Smooth muscle cell (in vitro differentiated cells): ENCODE measurements at regions not wholly inside any gene's neighbourhood (a gene's known extent, or its start where the extent isn't known, plus 50 kb on each side); places are given as distances from the start of the nearest gene placed in this dataset.

Experiments used
- DNase-seq: peaks from one replicate; lab custom pipeline; 2025; ENCODE audit not compliant: unreplicated experiment; lab: John Stamatoyannopoulos, UW
- H2AFZ ChIP-seq: fragments of 200-600 bp; sonication (generic); 2 replicates; pipeline ENCODE4 v1.6.0; 2016; ENCODE audit warnings: antibody characterized with exemption, low read depth, mild to moderate bottlenecking
- H3F3A ChIP-seq: fragments of 200-600 bp; sonication (generic); 2 replicates; pipeline ENCODE4 v1.6.0; 2017; ENCODE audit warnings: antibody characterized with exemption, low read depth
- H3K27ac ChIP-seq: fragments of 200-600 bp; sonication (generic); 2 replicates; pipeline ENCODE4 v1.5.1; 2016; ENCODE audit warnings: low read depth, mild to moderate bottlenecking
- H3K27me3 ChIP-seq: fragments of 200-600 bp; sonication (generic); 2 replicates; pipeline ENCODE4 v1.6.1; 2016; ENCODE audit warnings: low read depth, mild to moderate bottlenecking
- H3K36me3 ChIP-seq: fragments of 200-600 bp; sonication (generic); 2 replicates; pipeline ENCODE4 v1.5.1; 2016; ENCODE audit warnings: low read depth
- H3K4me1 ChIP-seq: fragments of 200-600 bp; sonication (generic); 2 replicates; pipeline ENCODE4 v1.5.1; 2016; ENCODE audit warnings: low read depth
- H3K4me2 ChIP-seq: fragments of 200-600 bp; sonication (generic); 2 replicates; pipeline ENCODE4 v1.6.0; 2016; ENCODE audit warnings: mild to moderate bottlenecking
- H3K4me3 ChIP-seq: fragments of 200-600 bp; sonication (generic); 2 replicates; pipeline ENCODE4 v1.5.1; 2016; ENCODE audit warnings: mild to moderate bottlenecking
- H3K79me2 ChIP-seq: fragments of 200-600 bp; sonication (generic); 2 replicates; pipeline ENCODE4 v1.6.0; 2016; ENCODE audit warnings: low read depth, mild to moderate bottlenecking
- H3K9ac ChIP-seq: fragments of 200-600 bp; sonication (generic); 2 replicates; pipeline ENCODE4 v1.6.0; 2016; ENCODE audit warnings: low read depth
- H3K9me3 ChIP-seq: fragments of 200-600 bp; sonication (generic); replicated peaks from 2 replicates; pipeline ENCODE4 v1.5.1; 2016; ENCODE audit warnings: low read depth
- H4K20me1 ChIP-seq: fragments of 200-600 bp; sonication (generic); 2 replicates; pipeline ENCODE4 v1.6.0; 2016; ENCODE audit warnings: low read depth
- CTCF ChIP-seq: fragments of 200-600 bp; sonication (generic); IDR thresholded peaks from 2 replicates; pipeline ENCODE4 v1.5.1; 2017; ENCODE audit warnings: borderline replicate concordance, mild to moderate bottlenecking, antibody characterized with exemption; ENCODE audit not compliant: insufficient read depth, poor library complexity, severe bottlenecking
- WGBS: methylation state at CpG from one replicate; pipeline ENCODE4 v1.1.7; 2016; ENCODE audit warnings: low lambda C conversion rate; 5-methylcytosine and 5-hydroxymethylcytosine counted together

- TF ChIP-seq CTCF, result no peak
- H4K20me1 ChIP-seq, result no peaks in the 10 kb centered on the region
- H3K4me2 ChIP-seq, result no peak overlapping the region
- WGBS, result 97% methylated on average over 1 of the region's 1 CpG
- no peaks in the 10 kb centered on the region for H3K36me3 ChIP-seq
- no peaks in the 10 kb centered on the region for H3K79me2 ChIP-seq
- no peaks in the 10 kb centered on the region for H3K9me3 ChIP-seq
- H3K27ac ChIP-seq, result no peak overlapping the region
- H3K27me3 ChIP-seq, result no peaks in the 10 kb centered on the region
- H2AFZ ChIP-seq, result no peak overlapping the region
- H3K4me3 ChIP-seq, result no peak overlapping the region
- H3F3A ChIP-seq, result no peaks in the 10 kb centered on the region
- H3K9ac ChIP-seq, result no peak overlapping the region
- DNase-seq, result no peak
- H3K4me1 ChIP-seq, result no peaks in the 10 kb centered on the region
Observed at GRCh38 chr1:94303005-94303404, 65.6 kb upstream of the ARHGAP29 start.

GRCh38 chr1:94302497-94302896 lies 65.1 kb upstream of the ARHGAP29 start:
- no peak overlapping the region for H2AFZ ChIP-seq
- no peaks in the 10 kb centered on the region for H3K79me2 ChIP-seq
- no peak overlapping the region for H3K9ac ChIP-seq
- TF ChIP-seq CTCF, result no peak
- no peaks in the 10 kb centered on the region for H3K27me3 ChIP-seq
- no peaks in the 10 kb centered on the region for H3K9me3 ChIP-seq
- H3F3A ChIP-seq, result no peaks in the 10 kb centered on the region
- H3K4me3 ChIP-seq, result no peak overlapping the region
- 91% methylated on average over 6 of the region's 6 CpGs for WGBS
- H3K27ac ChIP-seq, result no peak overlapping the region
- no peak for DNase-seq
- no peaks in the 10 kb centered on the region for H4K20me1 ChIP-seq
- no peaks in the 10 kb centered on the region for H3K36me3 ChIP-seq
- no peaks in the 10 kb centered on the region for H3K4me1 ChIP-seq
- no peak overlapping the region for H3K4me2 ChIP-seq

GRCh38 chr1:94301186-94301585 lies 63.8 kb upstream of the ARHGAP29 start:
- Histone ChIP-seq H3K4me2 (no peak overlapping the region), H3K79me2 (no peaks in the 10 kb centered on the region), H3K4me3 (no peak overlapping the region), H3K27me3 (no peaks in the 10 kb centered on the region), H4K20me1 (no peaks in the 10 kb centered on the region), H3K9me3 (no peaks in the 10 kb centered on the region), H3K9ac (no peak overlapping the region), H3K4me1 (no peaks in the 10 kb centered on the region), H3F3A (no peaks in the 10 kb centered on the region), H2AFZ (no peak overlapping the region), H3K27ac (no peak overlapping the region), H3K36me3 (no peaks in the 10 kb centered on the region)
- TF ChIP-seq CTCF, result no peak
- WGBS, result 59% methylated on average over 5 of the region's 5 CpGs
- DNase-seq, result no peak

GRCh38 chr1:94300731-94301130 lies 63.3 kb upstream of the ARHGAP29 start:
- DNase-seq, result no peak
- H3K79me2 ChIP-seq, result no peaks in the 10 kb centered on the region
- no peaks in the 10 kb centered on the region for H3K36me3 ChIP-seq
- H2AFZ ChIP-seq, result no peak overlapping the region
- H3K27me3 ChIP-seq, result no peaks in the 10 kb centered on the region
- H3K9me3 ChIP-seq, result no peaks in the 10 kb centered on the region
- WGBS, result 77% methylated on average over 2 of the region's 2 CpGs
- no peak overlapping the region for H3K4me2 ChIP-seq
- TF ChIP-seq CTCF, result no peak
- H3K4me1 ChIP-seq, result no peaks in the 10 kb centered on the region
- no peaks in the 10 kb centered on the region for H3F3A ChIP-seq
- no peak overlapping the region for H3K27ac ChIP-seq
- no peaks in the 10 kb centered on the region for H4K20me1 ChIP-seq
- no peak overlapping the region for H3K9ac ChIP-seq
- H3K4me3 ChIP-seq, result no peak overlapping the region
